Muscle of leg (tissue), 3 donors: ENCODE measurements at regions not wholly inside any gene's neighbourhood (a gene's known extent, or its start where the extent isn't known, plus 50 kb on each side); places are given as distances from the start of the nearest gene placed in this dataset.
A peak's percentile ranks its signal among the peaks of the same experiment; 100 is the strongest.

ENCODE experiments used
- DNase-seq: peaks from one replicate; pipeline ENCODE4 v3.0.0; 2013
- H3K27ac ChIP-seq: one replicate; pipeline ENCODE4 v1.5.1; 2013; ENCODE audit warnings: mild to moderate bottlenecking, low read length, control low read depth
- H3K27me3 ChIP-seq: one replicate; pipeline ENCODE4 v1.6.1; 2013; ENCODE audit warnings: low read length; ENCODE audit not compliant: control insufficient read depth, insufficient read depth
- H3K36me3 ChIP-seq: one replicate; pipeline ENCODE4 v1.6.1; 2013; ENCODE audit warnings: low read length; ENCODE audit not compliant: control insufficient read depth, insufficient read depth
- H3K4me1 ChIP-seq: one replicate; pipeline ENCODE4 v1.6.1; 2013; ENCODE audit warnings: low read length; ENCODE audit not compliant: control insufficient read depth, insufficient read depth
- H3K4me3 ChIP-seq: one replicate; pipeline ENCODE4 v1.5.1; 2013; ENCODE audit warnings: low read length, control low read depth
- H3K9me3 ChIP-seq: replicated peaks from 2 replicates; pipeline ENCODE4 v1.6.1; 2013; ENCODE audit warnings: low read depth, low read length; ENCODE audit not compliant: control insufficient read depth
- WGBS: methylation state at CpG from one replicate; pipeline ENCODE4 v1.1.5; 2013; ENCODE audit warnings: missing lambda C conversion rate; ENCODE audit not compliant: insufficient coverage; 5-methylcytosine and 5-hydroxymethylcytosine counted together

DNA sequence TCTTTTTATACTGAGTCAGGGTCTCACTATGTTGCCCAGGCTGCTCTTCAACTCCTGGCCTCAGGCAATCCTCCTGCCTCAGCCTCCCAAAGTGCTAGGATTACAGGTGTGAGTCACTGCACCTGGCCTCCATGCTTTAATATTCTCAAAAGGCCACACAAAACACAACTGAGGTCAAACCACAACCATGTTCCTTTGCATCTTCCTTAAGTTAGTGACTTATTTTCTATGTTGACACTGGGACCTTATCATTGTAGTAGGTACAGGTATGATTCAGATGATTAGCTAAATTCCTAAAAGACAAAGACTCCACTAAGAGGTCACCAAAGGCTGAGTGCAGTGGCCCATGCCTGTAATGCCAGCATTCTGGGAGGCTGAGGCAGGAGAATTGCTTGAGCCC, 131.9 kb upstream of the ATP1B1 start:
- Histone ChIP-seq H3K4me3 (no peak overlapping the region), H3K4me1 (peaks cover 2% of the 10 kb centered on the region), H3K9me3 (no peaks in the 10 kb centered on the region), H3K27me3 (no peaks in the 10 kb centered on the region), H3K36me3 (no peaks in the 10 kb centered on the region), H3K27ac (no peak overlapping the region)
- no peak for DNase-seq

DNA sequence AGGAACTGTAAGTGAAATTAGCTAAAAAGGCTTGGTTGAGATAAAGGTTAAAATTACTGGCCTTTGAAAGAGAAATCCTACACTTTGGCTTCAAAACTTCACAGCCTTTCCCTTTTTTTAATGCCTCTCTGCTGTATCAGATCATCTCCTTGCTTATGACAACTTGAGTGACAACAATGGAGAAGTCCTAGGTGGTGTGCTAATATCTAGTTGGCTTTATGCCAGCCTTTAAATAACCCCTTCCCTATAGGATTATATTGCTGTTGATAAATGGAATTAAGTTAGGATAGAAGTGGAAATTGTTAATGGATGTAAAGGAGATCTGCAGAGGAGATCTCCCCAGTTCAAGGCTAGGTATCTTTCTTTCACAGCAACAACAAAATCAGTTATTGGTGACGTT, 130.2 kb upstream of the ATP1B1 start:
- H3K27ac ChIP-seq, result no peak overlapping the region

GRCh38 chr1:168977618-168978017, 128.9 kb upstream of the ATP1B1 start:
- no peak for DNase-seq
- H3K4me3 ChIP-seq, result no peak overlapping the region
- H3K36me3 ChIP-seq, result no peaks in the 10 kb centered on the region
- H3K9me3 ChIP-seq, result no peaks in the 10 kb centered on the region
- peaks cover 2% of the 10 kb centered on the region for H3K4me1 ChIP-seq
- no peak overlapping the region for H3K27ac ChIP-seq
- no peaks in the 10 kb centered on the region for H3K27me3 ChIP-seq
- 59% methylated on average over 3 of the region's 5 CpGs for WGBS

More for the DNA sequence above, 130.2 kb upstream of the ATP1B1 start:
- H3K4me1 ChIP-seq, result peaks cover 2% of the 10 kb centered on the region
- no peaks in the 10 kb centered on the region for H3K9me3 ChIP-seq
- H3K27me3 ChIP-seq, result no peaks in the 10 kb centered on the region
- H3K36me3 ChIP-seq, result no peaks in the 10 kb centered on the region
- DNase-seq, result no peak
- no peak overlapping the region for H3K4me3 ChIP-seq
- WGBS, result no CpG with 5 or more reads among the region's 1 CpG

- Histone ChIP-seq H3K27ac (no peak overlapping the region), H3K4me1 (no peaks in the 10 kb centered on the region), H3K36me3 (no peaks in the 10 kb centered on the region), H3K9me3 (no peaks in the 10 kb centered on the region), H3K4me3 (no peak overlapping the region), H3K27me3 (no peaks in the 10 kb centered on the region)
- peak; percentile 73 for DNase-seq
- 47% methylated on average over 4 of the region's 4 CpGs for WGBS
Measured at GRCh38 chr1:168979276-168979675, 127.2 kb upstream of the ATP1B1 start.

DNA sequence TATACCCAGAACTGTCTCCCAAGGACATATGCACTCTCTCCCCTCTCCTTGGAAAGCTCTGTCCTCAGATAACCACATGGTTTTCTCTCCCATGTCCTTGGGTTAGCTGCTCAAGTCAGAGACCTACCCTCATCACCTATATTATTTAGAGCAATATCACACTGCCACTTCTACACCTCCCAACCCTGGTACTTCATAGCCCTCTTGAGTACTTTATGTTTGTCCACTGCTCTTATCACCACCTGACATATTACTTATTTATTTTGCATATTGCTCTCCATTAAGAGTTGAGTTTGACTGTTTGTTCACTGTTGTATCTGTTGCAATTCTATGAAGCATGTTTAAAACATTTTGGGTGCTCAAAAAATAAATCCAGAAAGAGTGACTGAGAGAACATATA, 126.3 kb upstream of the ATP1B1 start:
- H3K27me3 ChIP-seq, result no peaks in the 10 kb centered on the region
- DNase-seq, result no peak
- H3K4me3 ChIP-seq, result no peak overlapping the region
- no peaks in the 10 kb centered on the region for H3K4me1 ChIP-seq
- no peak overlapping the region for H3K27ac ChIP-seq
- H3K36me3 ChIP-seq, result no peaks in the 10 kb centered on the region
- H3K9me3 ChIP-seq, result no peaks in the 10 kb centered on the region

GRCh38 chr1:168980656-168981055, 125.8 kb upstream of the ATP1B1 start:
- Histone ChIP-seq H3K9me3 (no peaks in the 10 kb centered on the region), H3K4me3 (no peak overlapping the region), H3K27me3 (no peaks in the 10 kb centered on the region), H3K36me3 (no peaks in the 10 kb centered on the region), H3K4me1 (no peaks in the 10 kb centered on the region), H3K27ac (no peak overlapping the region)
- DNase-seq, result no peak

GRCh38 chr1:168982778-168983177, 123.7 kb upstream of the ATP1B1 start:
- H3K27me3 ChIP-seq, result no peaks in the 10 kb centered on the region
- no peaks in the 10 kb centered on the region for H3K4me1 ChIP-seq
- peak; percentile 63 for DNase-seq
- H3K4me3 ChIP-seq, result no peak overlapping the region
- H3K27ac ChIP-seq, result no peak overlapping the region
- H3K9me3 ChIP-seq, result no peaks in the 10 kb centered on the region
- no peaks in the 10 kb centered on the region for H3K36me3 ChIP-seq
- 85% methylated on average over 3 of the region's 4 CpGs for WGBS

DNA sequence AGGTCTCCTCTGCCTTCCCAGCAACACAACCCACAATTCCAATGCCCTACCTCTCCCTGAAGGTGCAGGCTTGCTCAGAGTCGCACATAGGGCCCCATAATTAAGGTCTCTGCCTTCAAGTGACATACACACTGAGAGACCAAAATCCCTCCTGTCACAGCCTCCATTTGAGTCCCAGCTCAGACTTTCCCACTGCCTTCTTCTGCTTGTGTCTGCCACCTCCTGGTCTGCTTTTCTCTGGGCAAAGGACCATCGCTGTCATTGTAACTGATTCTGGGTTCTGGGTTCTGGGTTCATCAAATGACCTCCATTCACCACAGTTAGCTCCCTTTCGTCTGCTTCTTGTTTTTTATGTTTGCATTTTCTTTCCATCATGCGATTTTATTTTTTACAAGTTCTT, 119.2 kb upstream of the ATP1B1 start:
- 81% methylated on average over 2 of the region's 4 CpGs for WGBS
- DNase-seq, result no peak
- H3K4me1 ChIP-seq, result no peaks in the 10 kb centered on the region

GRCh38 chr1:168987923-168988322, 118.6 kb upstream of the ATP1B1 start:
- DNase-seq, result no peak
- WGBS, result 69% methylated on average over 1 of the region's 2 CpGs
- Histone ChIP-seq H3K4me1 (no peaks in the 10 kb centered on the region), H3K27ac (no peak overlapping the region), H3K9me3 (no peaks in the 10 kb centered on the region), H3K4me3 (no peak overlapping the region), H3K36me3 (no peaks in the 10 kb centered on the region), H3K27me3 (no peaks in the 10 kb centered on the region)

More for the DNA sequence above, 119.2 kb upstream of the ATP1B1 start:
- Histone ChIP-seq H3K27ac (no peak overlapping the region), H3K9me3 (no peaks in the 10 kb centered on the region), H3K4me3 (no peak overlapping the region), H3K36me3 (no peaks in the 10 kb centered on the region), H3K27me3 (no peaks in the 10 kb centered on the region)

GRCh38 chr1:168989985-168990384, 116.5 kb upstream of the ATP1B1 start:
- H3K27me3 ChIP-seq, result no peaks in the 10 kb centered on the region
- H3K4me1 ChIP-seq, result no peaks in the 10 kb centered on the region
- no peaks in the 10 kb centered on the region for H3K9me3 ChIP-seq
- no peaks in the 10 kb centered on the region for H3K36me3 ChIP-seq
- no peak for DNase-seq
- no peak overlapping the region for H3K27ac ChIP-seq
- no peak overlapping the region for H3K4me3 ChIP-seq

DNA sequence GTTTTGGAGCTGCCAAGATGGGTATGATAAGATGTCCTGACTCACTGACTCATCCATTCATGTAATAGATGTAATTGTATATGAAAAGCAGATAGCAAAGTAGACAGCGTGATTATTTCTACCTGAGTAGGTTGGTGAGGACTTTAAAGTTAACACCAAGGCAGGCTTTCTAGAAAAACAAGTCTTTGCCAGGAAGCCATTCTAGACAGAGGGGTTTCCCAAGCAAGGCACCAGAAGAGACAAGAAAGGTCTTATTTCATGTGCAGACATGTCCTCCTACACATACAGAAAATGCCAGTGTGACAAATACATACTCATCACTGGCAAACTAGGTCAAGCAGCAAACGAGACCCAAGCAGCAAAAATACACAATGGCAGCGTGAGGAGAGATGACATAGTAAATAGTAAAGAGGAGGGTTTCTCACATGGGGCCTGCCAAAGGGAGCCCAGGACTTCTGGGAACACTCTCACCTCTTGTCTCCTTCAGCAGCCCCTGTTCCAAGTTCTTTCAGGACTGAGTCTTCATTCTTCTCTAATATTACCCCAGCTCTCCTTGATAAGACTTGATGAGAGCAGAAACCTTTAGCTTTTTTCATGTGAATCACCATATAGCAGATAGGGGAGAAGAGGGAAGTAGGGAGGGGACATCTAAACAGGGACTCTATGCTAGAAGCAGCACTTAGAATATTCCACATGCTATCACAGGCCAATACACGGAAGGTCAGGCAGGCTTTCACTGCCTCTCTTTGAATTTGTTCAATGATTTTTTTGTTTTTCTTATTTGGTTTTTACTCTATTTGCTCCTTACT, 114.6 kb upstream of the ATP1B1 start:
- H3K36me3 ChIP-seq, result no peaks in the 10 kb centered on the region
- H3K9me3 ChIP-seq, result no peaks in the 10 kb centered on the region
- 100% methylated on average over 1 of the region's 4 CpGs for WGBS
- no peaks in the 10 kb centered on the region for H3K4me1 ChIP-seq
- no peak overlapping the region for H3K4me3 ChIP-seq
- H3K27me3 ChIP-seq, result no peaks in the 10 kb centered on the region
- H3K27ac ChIP-seq, result no peak overlapping the region
- no peak for DNase-seq
